AG04450 (cell line): ENCODE measurements at regions not wholly inside any gene's neighbourhood (a gene's known extent, or its start where the extent isn't known, plus 50 kb on each side); places are given as distances from the start of the nearest gene placed in this dataset.
A peak's percentile ranks its signal among the peaks of the same experiment; 100 is the strongest.

ENCODE experiments used
- CTCF ChIA-PET: fragments of 300-600, 350-600 bp; formaldehyde crosslinking; extraction: SDS; loops from one replicate; lab custom pipeline; 2022; ENCODE audit warnings: antibody characterized with exemption, inconsistent platforms; lab: Charles Lee
- POLR2A ChIA-PET: fragments of 350-600 bp; formaldehyde crosslinking; extraction: SDS; loops from one replicate; lab custom pipeline; 2021; ENCODE audit warnings: antibody characterized with exemption, inconsistent platforms; lab: Yijun Ruan, JAX
- DNase-seq: peaks from one replicate; pipeline ENCODE4 v3.0.0-alpha.2; 2011; ENCODE audit warnings: low read depth, low spot score
- H3K27ac ChIP-seq: one replicate; pipeline ENCODE4 v1.5.1; 2012; ENCODE audit warnings: low read depth, low read length, control low read depth
- H3K27me3 ChIP-seq: one replicate; pipeline ENCODE4 v1.6.0; 2012; ENCODE audit warnings: low read length; ENCODE audit not compliant: control insufficient read depth, insufficient read depth
- H3K4me3 ChIP-seq: 2 replicates; pipeline ENCODE4 v1.5.1; 2011; ENCODE audit warnings: mild to moderate bottlenecking, low read depth, low read length, control low read depth
- H3K9me3 ChIP-seq: 2 replicates; pipeline ENCODE4 v1.5.1; 2012; ENCODE audit warnings: low read length; ENCODE audit not compliant: control insufficient read depth, insufficient read depth
- TF ChIP-seq, protein P1 (sequence below): IDR thresholded peaks from 2 replicates; pipeline ENCODE4 v1.5.1; 2011; ENCODE audit warnings: low read depth, low read length, control low read depth, inconsistent platforms

DNA sequence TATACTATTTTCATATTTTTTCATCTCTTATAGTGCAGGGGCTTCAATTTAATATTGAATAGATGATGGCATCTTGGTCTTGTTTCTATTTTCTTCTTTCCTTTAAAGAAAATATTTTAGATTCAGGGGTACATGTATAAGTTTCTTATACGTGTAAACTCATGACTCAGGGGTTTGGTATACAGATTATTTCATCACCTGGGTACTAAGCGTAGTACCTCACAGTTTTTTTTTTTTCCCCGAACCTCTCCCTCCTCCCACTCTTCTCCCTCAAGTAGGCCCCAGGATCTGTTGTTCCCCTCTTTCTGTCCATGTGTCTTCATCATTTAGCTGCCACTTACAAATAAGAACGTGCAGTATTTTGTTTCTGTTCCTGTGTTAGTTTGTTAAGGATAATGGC is 172.6 kb downstream of the TMTC3 start:
- DNase-seq, result no peak
- ChIA-PET CTCF (no interaction called here), POLR2A (no interaction called here)
- Histone ChIP-seq H3K9me3 (no peaks in the 10 kb centered on the region), H3K27ac (no peak overlapping the region), H3K27me3 (no peaks in the 10 kb centered on the region), H3K4me3 (no peak overlapping the region)
- TF ChIP-seq, protein P1, sequence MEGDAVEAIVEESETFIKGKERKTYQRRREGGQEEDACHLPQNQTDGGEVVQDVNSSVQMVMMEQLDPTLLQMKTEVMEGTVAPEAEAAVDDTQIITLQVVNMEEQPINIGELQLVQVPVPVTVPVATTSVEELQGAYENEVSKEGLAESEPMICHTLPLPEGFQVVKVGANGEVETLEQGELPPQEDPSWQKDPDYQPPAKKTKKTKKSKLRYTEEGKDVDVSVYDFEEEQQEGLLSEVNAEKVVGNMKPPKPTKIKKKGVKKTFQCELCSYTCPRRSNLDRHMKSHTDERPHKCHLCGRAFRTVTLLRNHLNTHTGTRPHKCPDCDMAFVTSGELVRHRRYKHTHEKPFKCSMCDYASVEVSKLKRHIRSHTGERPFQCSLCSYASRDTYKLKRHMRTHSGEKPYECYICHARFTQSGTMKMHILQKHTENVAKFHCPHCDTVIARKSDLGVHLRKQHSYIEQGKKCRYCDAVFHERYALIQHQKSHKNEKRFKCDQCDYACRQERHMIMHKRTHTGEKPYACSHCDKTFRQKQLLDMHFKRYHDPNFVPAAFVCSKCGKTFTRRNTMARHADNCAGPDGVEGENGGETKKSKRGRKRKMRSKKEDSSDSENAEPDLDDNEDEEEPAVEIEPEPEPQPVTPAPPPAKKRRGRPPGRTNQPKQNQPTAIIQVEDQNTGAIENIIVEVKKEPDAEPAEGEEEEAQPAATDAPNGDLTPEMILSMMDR, result no peak

DNA sequence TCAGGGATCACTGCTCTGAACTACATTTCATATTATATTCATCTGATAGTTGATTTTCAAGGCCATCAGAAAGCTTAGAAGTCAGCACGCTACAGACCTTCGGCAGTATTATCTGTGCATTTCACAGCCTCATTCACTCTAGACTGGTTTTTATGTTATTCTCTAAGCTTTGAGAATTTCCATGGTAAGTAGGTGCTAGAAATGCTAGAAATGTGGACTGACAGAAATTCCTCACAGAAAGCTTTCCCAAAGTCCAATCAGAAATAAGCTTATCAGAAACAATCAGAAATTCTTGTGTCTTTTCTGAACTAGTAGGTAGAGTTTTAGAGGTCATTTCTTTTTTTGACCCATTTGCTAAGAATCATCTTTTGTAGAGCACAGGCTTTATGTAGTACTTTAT is 176.6 kb downstream of the TMTC3 start:
- ChIA-PET CTCF (no interaction called here), POLR2A (no interaction called here)
- no peaks in the 10 kb centered on the region for H3K9me3 ChIP-seq
- no peak overlapping the region for H3K27ac ChIP-seq
- no peaks in the 10 kb centered on the region for H3K27me3 ChIP-seq
- no peak for DNase-seq
- TF ChIP-seq, protein P1, result no peak
- H3K4me3 ChIP-seq, result no peak overlapping the region

DNA sequence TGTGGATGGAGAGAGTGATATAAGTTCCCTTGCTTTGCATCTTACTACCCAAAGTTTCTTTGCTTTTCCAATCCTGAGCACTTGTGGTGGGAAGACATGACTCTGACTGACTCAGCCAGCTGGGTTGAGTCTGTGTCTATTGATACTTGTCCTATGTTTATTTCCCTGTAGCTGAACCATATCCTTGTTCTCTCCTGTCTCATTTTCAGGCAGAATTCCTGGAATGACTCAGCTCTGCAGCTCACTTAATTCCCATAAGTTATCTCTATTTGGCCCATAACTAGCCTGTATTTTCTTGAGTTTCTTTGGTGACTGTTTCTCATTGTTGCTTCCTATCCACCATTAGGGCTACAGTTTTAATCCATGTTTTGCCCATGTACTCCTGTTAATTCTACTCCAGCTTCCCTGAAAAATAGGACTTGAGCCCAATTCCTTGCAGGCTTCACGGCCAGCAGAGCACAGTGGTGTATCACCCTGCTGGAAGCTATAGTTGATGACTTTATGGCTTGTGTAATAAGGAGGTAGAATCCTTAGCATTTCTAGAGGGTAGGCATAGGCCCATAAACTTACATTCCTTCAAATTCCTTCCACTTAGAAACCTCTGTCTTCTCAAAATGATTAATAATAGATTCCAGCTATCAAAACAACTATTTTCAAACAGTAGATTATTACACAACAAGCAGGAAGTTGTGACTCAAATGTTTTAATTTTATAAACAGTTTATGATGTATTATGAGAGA is 183.1 kb downstream of the TMTC3 start:
- CTCF ChIA-PET, result interaction anchor here (1.6 kb wide), 1 partner anchor 18 kb away, joined by 3 read pairs; no protein-coding TSS in a partner anchor
- POLR2A ChIA-PET, result interaction anchor here (0.6 to 2.2 kb wide), 5 partner anchors 9 to 1200 kb away, joined by 3 to 9 read pairs (median 4); partner anchors contain the start of gene KITLG
- H3K9me3 ChIP-seq, result no peaks in the 10 kb centered on the region
- H3K27me3 ChIP-seq, result no peaks in the 10 kb centered on the region
- TF ChIP-seq, protein P1, result no peak
- peak; percentile 83 for DNase-seq
- H3K27ac ChIP-seq, result peak overlapping the region; percentile 91
- no peak overlapping the region; the same call in 1 of the 2 replicates for H3K4me3 ChIP-seq

DNA sequence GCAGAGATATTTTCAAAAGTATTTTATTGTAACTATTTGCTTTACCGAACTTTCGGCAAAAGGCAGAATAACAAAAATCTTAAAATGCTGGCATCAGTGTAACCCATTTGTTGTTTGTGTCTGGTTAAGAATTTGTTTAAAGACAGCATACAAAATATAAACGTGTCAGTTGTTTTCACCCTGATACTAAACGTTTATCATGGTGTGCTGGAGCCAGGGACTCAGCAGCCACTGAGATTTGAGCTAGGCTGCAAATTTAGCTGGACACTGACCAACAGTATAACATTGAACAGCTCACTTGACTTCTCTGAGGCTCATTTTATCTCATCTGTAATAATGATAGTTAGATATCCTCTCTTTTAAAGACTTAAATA is 183.7 kb downstream of the TMTC3 start:
- TF ChIP-seq, protein P1, result no peak
- ChIA-PET POLR2A (interaction anchor here (1.3 to 2.2 kb wide), 3 partner anchors 9 to 118 kb away, joined by 4 to 9 read pairs (median 4); no protein-coding TSS in a partner anchor), CTCF (no interaction called here)
- DNase-seq, result peak; percentile 20
- Histone ChIP-seq H3K4me3 (no peak overlapping the region), H3K27me3 (no peaks in the 10 kb centered on the region), H3K9me3 (no peaks in the 10 kb centered on the region), H3K27ac (no peak overlapping the region)

DNA sequence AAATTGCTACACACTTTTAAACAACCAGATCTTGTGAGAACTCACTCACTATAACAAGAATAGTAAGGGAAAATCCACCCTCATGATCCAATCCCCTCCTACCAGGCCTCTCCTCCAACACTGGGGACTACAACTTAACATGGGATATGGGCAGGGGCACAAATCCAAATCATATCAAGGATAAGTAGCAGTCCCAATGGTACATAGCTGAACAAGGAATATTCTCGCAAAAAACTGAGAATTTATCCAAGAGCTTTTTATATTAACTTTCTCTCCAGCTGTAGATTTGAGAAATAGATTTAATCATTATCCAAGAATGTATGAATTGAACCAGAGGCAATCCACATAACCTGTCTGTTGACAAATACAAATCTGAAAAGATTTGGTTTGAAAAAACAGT is 185.2 kb downstream of the TMTC3 start:
- TF ChIP-seq, protein P1, result no peak
- Histone ChIP-seq H3K4me3 (no peak overlapping the region), H3K27ac (no peak overlapping the region), H3K27me3 (no peaks in the 10 kb centered on the region), H3K9me3 (no peaks in the 10 kb centered on the region; the same call in 1 of the 2 replicates)
- POLR2A ChIA-PET, result no interaction called here
- no peak for DNase-seq
- CTCF ChIA-PET, result no interaction called here
